ENCODE measurements at regions not wholly inside any gene's neighbourhood (a gene's known extent, or its start where the extent isn't known, plus 50 kb on each side); places are given as distances from the start of the nearest gene placed in this dataset.

- TF ChIP-seq POLR2AphosphoS5 (IDR thresholded peaks at IDR 0.05; ENCODE audit: low read depth, low read length) (no peak), EZH2 (IDR thresholded peaks at IDR 0.05) (no peak), TCF7L2 (IDR thresholded peaks at IDR 0.05; ENCODE audit: borderline replicate concordance, extremely low read depth, insufficient read depth, insufficient read length) (no peak), YY1 (IDR thresholded peaks at IDR 0.05; ENCODE audit: extremely low read depth, insufficient replicate concordance, low read depth, low read length) (no peak), ZNF274 (IDR thresholded peaks at IDR 0.05; ENCODE audit: low read depth, low read length) (no peak), CTCF (IDR thresholded peaks at IDR 0.05 in 2 of 3, conservative IDR thresholded peaks at IDR 0.05 in 1 of 3; ENCODE audit: borderline replicate concordance in 1 of 3, insufficient read depth in 1 of 3, low read depth in 2 of 3, low read length in 2 of 3) (no peak), EZH2phosphoT487 (IDR thresholded peaks at IDR 0.05; ENCODE audit: borderline replicate concordance) (no peak), SP1 (IDR thresholded peaks at IDR 0.05; ENCODE audit: low read depth) (no peak), CBX3 (IDR thresholded peaks at IDR 0.05; ENCODE audit: low read depth) (no peak), POLR2A (IDR thresholded peaks at IDR 0.05; ENCODE audit: borderline replicate concordance, extremely low read depth, insufficient read depth, insufficient read length) (no peak), FOSL1 (IDR thresholded peaks at IDR 0.05; ENCODE audit: low read depth) (no peak), ATF3 (IDR thresholded peaks at IDR 0.05) (no peak), SRF (IDR thresholded peaks at IDR 0.05; ENCODE audit: low read depth) (no peak)
These were observed 507.2 kb upstream of the IGFBP3 start for GRCh38 chr7:46428295-46428694.
